ENCODE measurements at regions not wholly inside any gene's neighbourhood (a gene's known extent, or its start where the extent isn't known, plus 50 kb on each side); places are given as distances from the start of the nearest gene placed in this dataset.

- Histone ChIP-seq H3K36me3 (ENCODE audit: control insufficient read depth in 3 of 3, insufficient read depth in 2 of 3, low read depth in 1 of 3, low read length in 3 of 3) (no peaks in the 10 kb centered on the region), H3K9me3 (ENCODE audit: control insufficient read depth in 2 of 2, insufficient read depth in 1 of 2, low read depth in 1 of 2, low read length in 1 of 2) (no peaks in the 10 kb centered on the region), H3K27me3 (ENCODE audit: control insufficient read depth in 3 of 3, insufficient read depth in 3 of 3, low read length in 3 of 3) (no peaks in the 10 kb centered on the region), H3K4me3 (ENCODE audit: low read depth in 1 of 3, low read length in 3 of 3) (no peak overlapping the region), H3K27ac (ENCODE audit: low read depth in 1 of 3, low read length in 2 of 3) (no peak overlapping the region), H3K4me1 (ENCODE audit: control insufficient read depth in 3 of 3, insufficient read depth in 2 of 3, low read depth in 1 of 3, low read length in 2 of 3) (peaks cover 0 to 20% (median 0%) of the 10 kb centered on the region in 3 donors)
- DNase-seq (peak in 1 of 2 donors; percentile 23), FAIRE-seq (no peak)
- 60 to 82% (median 61%) methylated on average over 5 of the region's 5 CpGs for WGBS, 3 donors
Observed at GRCh38 chr10:78205457-78206016, 171.9 kb downstream of the RPS24 start.

GRCh38 chr10:78207216-78207615, 173.6 kb downstream of the RPS24 start:
- WGBS, 3 donors = 54 to 72% (median 71%) methylated on average over 5 of the region's 5 CpGs
- H3K4me3 ChIP-seq (ENCODE audit: low read depth in 1 of 3, low read length in 3 of 3) = no peak overlapping the region
- peaks cover 0 to 20% (median 0%) of the 10 kb centered on the region in 3 donors for H3K4me1 ChIP-seq (ENCODE audit: control insufficient read depth in 3 of 3, insufficient read depth in 2 of 3, low read depth in 1 of 3, low read length in 2 of 3)
- H3K27ac ChIP-seq (ENCODE audit: low read depth in 1 of 3, low read length in 2 of 3) = no peak overlapping the region
- H3K27me3 ChIP-seq (ENCODE audit: control insufficient read depth in 3 of 3, insufficient read depth in 3 of 3, low read length in 3 of 3) = no peaks in the 10 kb centered on the region
- no peak for DNase-seq
- H3K9me3 ChIP-seq (ENCODE audit: control insufficient read depth in 2 of 2, insufficient read depth in 1 of 2, low read depth in 1 of 2, low read length in 1 of 2) = no peaks in the 10 kb centered on the region
- no peaks in the 10 kb centered on the region for H3K36me3 ChIP-seq (ENCODE audit: control insufficient read depth in 3 of 3, insufficient read depth in 2 of 3, low read depth in 1 of 3, low read length in 3 of 3)
- FAIRE-seq = no peak

- H3K9me3 ChIP-seq (ENCODE audit: control insufficient read depth in 2 of 2, insufficient read depth in 1 of 2, low read depth in 1 of 2, low read length in 1 of 2) = no peaks in the 10 kb centered on the region
- WGBS, 3 donors = 71 to 80% (median 77%) methylated on average over 4 of the region's 4 CpGs
- H3K4me3 ChIP-seq (ENCODE audit: low read depth in 1 of 3, low read length in 3 of 3) = no peak overlapping the region
- DNase-seq = no peak
- no peaks in the 10 kb centered on the region for H3K27me3 ChIP-seq (ENCODE audit: control insufficient read depth in 3 of 3, insufficient read depth in 3 of 3, low read length in 3 of 3)
- H3K27ac ChIP-seq (ENCODE audit: low read depth in 1 of 3, low read length in 2 of 3) = no peak overlapping the region
- no peaks in the 10 kb centered on the region for H3K36me3 ChIP-seq (ENCODE audit: control insufficient read depth in 3 of 3, insufficient read depth in 2 of 3, low read depth in 1 of 3, low read length in 3 of 3)
- peaks cover 0 to 20% (median 0%) of the 10 kb centered on the region in 3 donors for H3K4me1 ChIP-seq (ENCODE audit: control insufficient read depth in 3 of 3, insufficient read depth in 2 of 3, low read depth in 1 of 3, low read length in 2 of 3)
- no peak for FAIRE-seq
Observed at GRCh38 chr10:78207776-78208175, 174.1 kb downstream of the RPS24 start.

GRCh38 chr10:78209970-78210369, 176.3 kb downstream of the RPS24 start:
- no peaks in the 10 kb centered on the region for H3K27me3 ChIP-seq (ENCODE audit: control insufficient read depth in 3 of 3, insufficient read depth in 3 of 3, low read length in 3 of 3)
- H3K9me3 ChIP-seq (ENCODE audit: control insufficient read depth in 2 of 2, insufficient read depth in 1 of 2, low read depth in 1 of 2, low read length in 1 of 2) = no peaks in the 10 kb centered on the region
- no peak for FAIRE-seq
- peaks cover 0 to 5% (median 0%) of the 10 kb centered on the region in 3 donors for H3K4me1 ChIP-seq (ENCODE audit: control insufficient read depth in 3 of 3, insufficient read depth in 2 of 3, low read depth in 1 of 3, low read length in 2 of 3)
- no peak for DNase-seq
- 79 to 86% (median 83%) methylated on average over 4 of the region's 4 CpGs for WGBS, 3 donors
- no peak overlapping the region for H3K27ac ChIP-seq (ENCODE audit: low read depth in 1 of 3, low read length in 2 of 3)
- H3K4me3 ChIP-seq (ENCODE audit: low read depth in 1 of 3, low read length in 3 of 3) = no peak overlapping the region
- no peaks in the 10 kb centered on the region for H3K36me3 ChIP-seq (ENCODE audit: control insufficient read depth in 3 of 3, insufficient read depth in 2 of 3, low read depth in 1 of 3, low read length in 3 of 3)

GRCh38 chr10:78210548-78210947, 176.9 kb downstream of the RPS24 start:
- no peak for DNase-seq
- WGBS, 3 donors = 85 to 89% (median 89%) methylated on average over 5 of the region's 5 CpGs
- H3K27ac ChIP-seq (ENCODE audit: low read depth in 1 of 3, low read length in 2 of 3) = no peak overlapping the region
- no peak for FAIRE-seq
- no peaks in the 10 kb centered on the region for H3K9me3 ChIP-seq (ENCODE audit: control insufficient read depth in 2 of 2, insufficient read depth in 1 of 2, low read depth in 1 of 2, low read length in 1 of 2)
- H3K4me1 ChIP-seq (ENCODE audit: control insufficient read depth in 3 of 3, insufficient read depth in 2 of 3, low read depth in 1 of 3, low read length in 2 of 3) = peaks cover 0 to 5% (median 0%) of the 10 kb centered on the region in 3 donors
- no peaks in the 10 kb centered on the region for H3K36me3 ChIP-seq (ENCODE audit: control insufficient read depth in 3 of 3, insufficient read depth in 2 of 3, low read depth in 1 of 3, low read length in 3 of 3)
- H3K27me3 ChIP-seq (ENCODE audit: control insufficient read depth in 3 of 3, insufficient read depth in 3 of 3, low read length in 3 of 3) = no peaks in the 10 kb centered on the region
- no peak overlapping the region for H3K4me3 ChIP-seq (ENCODE audit: low read depth in 1 of 3, low read length in 3 of 3)

- Histone ChIP-seq H3K4me3 (ENCODE audit: low read depth in 1 of 3, low read length in 3 of 3) (no peak overlapping the region), H3K27ac (ENCODE audit: low read depth in 1 of 3, low read length in 2 of 3) (no peak overlapping the region), H3K36me3 (ENCODE audit: control insufficient read depth in 3 of 3, insufficient read depth in 2 of 3, low read depth in 1 of 3, low read length in 3 of 3) (no peaks in the 10 kb centered on the region), H3K9me3 (ENCODE audit: control insufficient read depth in 2 of 2, insufficient read depth in 1 of 2, low read depth in 1 of 2, low read length in 1 of 2) (no peaks in the 10 kb centered on the region), H3K4me1 (ENCODE audit: control insufficient read depth in 3 of 3, insufficient read depth in 2 of 3, low read depth in 1 of 3, low read length in 2 of 3) (peaks cover 0 to 5% (median 0%) of the 10 kb centered on the region in 3 donors), H3K27me3 (ENCODE audit: control insufficient read depth in 3 of 3, insufficient read depth in 3 of 3, low read length in 3 of 3) (no peaks in the 10 kb centered on the region)
- DNase-seq (no peak), FAIRE-seq (no peak)
- WGBS, 3 donors = 83 to 95% (median 93%) methylated on average over 6 of the region's 6 CpGs
Observed at GRCh38 chr10:78210976-78211375, 177.3 kb downstream of the RPS24 start.

GRCh38 chr10:78211561-78212051, 177.9 kb downstream of the RPS24 start:
- no peak for FAIRE-seq
- no peaks in the 10 kb centered on the region for H3K9me3 ChIP-seq (ENCODE audit: control insufficient read depth in 2 of 2, insufficient read depth in 1 of 2, low read depth in 1 of 2, low read length in 1 of 2)
- H3K36me3 ChIP-seq (ENCODE audit: control insufficient read depth in 3 of 3, insufficient read depth in 2 of 3, low read depth in 1 of 3, low read length in 3 of 3) = no peaks in the 10 kb centered on the region
- H3K4me1 ChIP-seq (ENCODE audit: control insufficient read depth in 3 of 3, insufficient read depth in 2 of 3, low read depth in 1 of 3, low read length in 2 of 3) = peaks cover 0 to 5% (median 0%) of the 10 kb centered on the region in 3 donors
- no peak overlapping the region for H3K4me3 ChIP-seq (ENCODE audit: low read depth in 1 of 3, low read length in 3 of 3)
- no peaks in the 10 kb centered on the region for H3K27me3 ChIP-seq (ENCODE audit: control insufficient read depth in 3 of 3, insufficient read depth in 3 of 3, low read length in 3 of 3)
- no peak overlapping the region for H3K27ac ChIP-seq (ENCODE audit: low read depth in 1 of 3, low read length in 2 of 3)
- DNase-seq = peak in 1 of 2 donors; percentile 41
- WGBS, 3 donors = 56 to 71% (median 64%) methylated on average over 6 of the region's 6 CpGs

- WGBS, 3 donors = 77 to 83% (median 81%) methylated on average over 10 of the region's 10 CpGs
- H3K9me3 ChIP-seq (ENCODE audit: control insufficient read depth in 2 of 2, insufficient read depth in 1 of 2, low read depth in 1 of 2, low read length in 1 of 2) = no peaks in the 10 kb centered on the region
- H3K27ac ChIP-seq (ENCODE audit: low read depth in 1 of 3, low read length in 2 of 3) = no peak overlapping the region
- DNase-seq (no peak), FAIRE-seq (no peak)
- peaks cover 0 to 5% (median 0%) of the 10 kb centered on the region in 3 donors for H3K4me1 ChIP-seq (ENCODE audit: control insufficient read depth in 3 of 3, insufficient read depth in 2 of 3, low read depth in 1 of 3, low read length in 2 of 3)
- no peaks in the 10 kb centered on the region for H3K36me3 ChIP-seq (ENCODE audit: control insufficient read depth in 3 of 3, insufficient read depth in 2 of 3, low read depth in 1 of 3, low read length in 3 of 3)
- peaks cover 0 to under 1% (median 0%) of the 10 kb centered on the region in 3 donors for H3K27me3 ChIP-seq (ENCODE audit: control insufficient read depth in 3 of 3, insufficient read depth in 3 of 3, low read length in 3 of 3)
- H3K4me3 ChIP-seq (ENCODE audit: low read depth in 1 of 3, low read length in 3 of 3) = no peak overlapping the region
Observed at GRCh38 chr10:78212060-78212785, 178.6 kb downstream of the RPS24 start.
